Stimulated activated CD4-positive, alpha-beta T cell treated with anti-CD3 and anti-CD28 coated beads, Interleukin-2, amount 100 ng/mL, for 48 hours (primary cell): ENCODE measurements at regions not wholly inside any gene's neighbourhood (a gene's known extent, or its start where the extent isn't known, plus 50 kb on each side); places are given as distances from the start of the nearest gene placed in this dataset.
"Not testable (repeated sequence)": the region's sequence is repeated elsewhere in the genome, so short reads cannot be mapped to it uniquely, and the experiment has no call there.

ENCODE experiments used
- DNase-seq, 2 donors: peaks; one replicate each; pipeline ENCODE4 v3.0.0-alpha.2; 2020

GRCh38 chr11:134976551-134976950 is 564.5 kb upstream of the B3GAT1 start:
- DNase-seq = no peak

- no peak for DNase-seq
Observed at GRCh38 chr11:134975866-134976376, 563.9 kb upstream of the B3GAT1 start.

DNA sequence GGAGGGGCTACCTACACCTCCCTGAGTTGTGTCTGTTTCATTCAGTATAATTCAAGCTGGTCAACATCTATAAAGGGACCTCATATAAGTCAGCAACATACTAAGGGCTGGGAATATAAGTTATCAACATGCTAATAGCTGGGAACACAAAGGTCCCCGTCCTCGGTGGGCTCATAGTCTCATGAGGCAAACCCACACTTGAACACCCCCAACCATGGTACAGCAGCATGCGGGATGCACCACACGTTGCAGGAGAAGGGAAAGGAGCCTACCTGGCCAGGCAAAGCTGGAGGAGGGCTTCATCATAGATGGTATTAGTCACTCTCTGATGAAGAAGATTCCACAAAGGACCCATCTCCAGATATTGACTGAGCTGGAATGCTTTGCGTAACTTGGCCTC is 561.8 kb upstream of the B3GAT1 start:
- DNase-seq = no peak

DNA sequence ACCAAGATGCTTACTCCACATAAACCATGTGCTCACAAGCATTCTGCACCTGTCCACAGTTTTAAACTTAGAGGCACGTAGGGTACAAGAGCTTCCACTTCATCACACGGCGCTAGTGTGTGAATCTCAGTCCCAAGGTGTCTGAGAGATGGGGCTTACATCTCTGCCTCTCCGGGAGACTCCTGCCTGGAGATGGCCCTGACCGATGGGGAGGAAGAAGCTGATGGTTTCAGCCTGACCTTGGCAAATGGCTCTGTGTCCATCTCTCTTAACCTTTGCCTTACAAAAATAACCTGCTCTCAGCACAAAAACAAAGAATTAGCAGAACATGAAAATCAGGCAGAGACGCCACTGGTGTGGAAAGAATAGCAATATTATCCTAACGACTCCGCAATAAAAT is 559.3 kb upstream of the B3GAT1 start:
- DNase-seq = no peak

- no peak for DNase-seq
Observed at GRCh38 chr11:134967746-134968145, 555.7 kb upstream of the B3GAT1 start.

DNA sequence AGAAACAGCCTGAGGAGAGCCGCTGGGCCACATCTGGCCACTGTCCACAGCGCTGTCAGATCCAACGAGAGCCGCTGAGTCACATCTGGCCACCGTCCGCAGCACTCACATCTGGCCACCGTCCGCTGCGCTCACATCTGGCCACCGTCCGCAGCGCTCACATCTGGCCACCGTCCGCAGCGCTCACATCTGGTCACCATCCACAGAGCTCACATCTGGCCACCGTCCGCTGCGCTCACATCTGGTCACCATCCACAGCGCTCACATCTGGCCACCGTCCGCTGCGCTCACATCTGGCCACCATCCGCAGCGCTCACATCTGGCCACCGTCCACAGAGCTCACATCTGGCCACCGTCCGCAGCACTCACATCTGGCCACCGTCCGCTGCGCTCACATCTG is 549.3 kb upstream of the B3GAT1 start:
- not testable (repeated sequence) for DNase-seq

GRCh38 chr11:134958870-134959269 is 546.8 kb upstream of the B3GAT1 start:
- no peak for DNase-seq

- DNase-seq = no peak
Observed at GRCh38 chr11:134958336-134958640, 546.2 kb upstream of the B3GAT1 start.

DNA sequence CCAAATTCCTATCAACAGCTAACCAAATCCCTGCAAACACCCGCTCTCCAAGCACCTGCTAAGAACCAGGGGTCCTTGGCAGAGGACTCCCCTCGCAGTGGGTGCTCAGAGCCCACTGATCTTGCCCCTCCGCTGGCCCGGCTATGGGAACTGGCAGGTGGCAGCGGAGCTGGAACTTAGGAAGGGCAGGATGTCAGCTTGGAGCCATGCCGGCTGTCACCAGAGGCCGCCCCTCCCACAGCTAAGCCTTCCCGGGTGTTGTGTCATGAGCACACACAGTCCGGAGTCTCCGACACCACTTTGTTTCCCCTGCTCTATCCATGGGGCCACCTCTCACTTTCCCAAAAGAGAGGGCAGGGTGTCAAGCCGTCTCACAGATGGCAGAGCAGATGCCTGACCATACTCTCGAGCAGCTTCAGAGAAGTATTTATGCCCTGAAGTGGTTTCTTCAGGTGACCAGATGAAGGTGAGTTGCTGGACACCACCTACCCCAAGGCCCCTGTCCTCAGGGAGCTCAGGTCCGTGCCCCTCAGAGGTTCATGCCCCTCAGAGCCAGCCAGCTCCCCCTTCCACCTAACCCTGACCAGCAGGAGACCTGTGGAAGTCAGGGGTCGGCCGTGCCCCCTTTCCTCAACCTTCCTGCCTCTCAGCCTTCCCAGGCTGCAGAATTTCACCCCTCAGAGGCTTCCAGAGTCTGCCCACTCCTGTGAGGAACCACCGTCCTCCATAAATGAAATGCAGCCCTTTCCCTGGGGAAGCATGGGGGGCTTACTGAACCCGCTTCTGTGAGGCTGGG is 545.7 kb upstream of the B3GAT1 start:
- no peak for DNase-seq

DNA sequence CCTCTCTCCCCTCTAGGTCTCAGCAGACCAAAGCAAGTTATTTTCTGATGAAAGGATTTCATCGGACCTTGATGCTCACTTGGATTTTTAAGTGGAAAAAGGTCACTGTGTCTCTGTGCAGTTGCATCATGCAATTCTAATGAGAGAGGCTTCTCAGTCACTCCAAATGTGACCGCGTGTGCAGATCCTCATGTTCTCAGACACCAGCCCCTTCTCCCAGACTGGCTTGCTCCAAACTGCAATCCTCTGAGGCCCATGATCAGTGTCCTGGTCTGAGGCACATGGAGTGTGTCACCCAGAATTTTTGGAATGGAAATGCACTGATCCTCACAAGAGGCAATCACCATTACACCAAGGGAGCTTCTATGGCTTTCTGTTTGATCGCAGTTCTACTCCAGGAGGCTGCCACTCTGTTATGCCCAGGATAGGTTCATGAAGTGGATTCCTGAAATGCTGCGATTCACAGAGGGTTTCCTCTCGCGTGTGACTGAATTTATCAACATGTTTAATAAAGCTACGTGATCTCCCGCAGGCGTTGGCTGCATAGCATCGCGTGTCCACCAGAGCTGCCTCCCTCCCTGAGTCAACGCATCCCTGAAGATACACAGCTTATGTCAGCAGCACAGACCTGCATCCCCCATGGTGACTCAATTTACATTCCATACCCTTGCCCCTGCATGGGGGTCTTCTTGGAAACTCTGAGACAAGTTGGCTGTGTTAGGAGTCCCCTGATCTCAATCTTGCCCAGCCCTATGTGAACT is 544.6 kb upstream of the B3GAT1 start:
- DNase-seq = no peak

- DNase-seq = not testable (repeated sequence)
Observed at GRCh38 chr11:134955970-134956369, 543.9 kb upstream of the B3GAT1 start.

- DNase-seq = no peak
Observed at GRCh38 chr11:134955281-134955680, 543.2 kb upstream of the B3GAT1 start.

GRCh38 chr11:134954456-134954855 is 542.4 kb upstream of the B3GAT1 start:
- not testable (repeated sequence) for DNase-seq

GRCh38 chr11:134953417-134953970 is 541.5 kb upstream of the B3GAT1 start:
- DNase-seq = not testable (repeated sequence)

DNA sequence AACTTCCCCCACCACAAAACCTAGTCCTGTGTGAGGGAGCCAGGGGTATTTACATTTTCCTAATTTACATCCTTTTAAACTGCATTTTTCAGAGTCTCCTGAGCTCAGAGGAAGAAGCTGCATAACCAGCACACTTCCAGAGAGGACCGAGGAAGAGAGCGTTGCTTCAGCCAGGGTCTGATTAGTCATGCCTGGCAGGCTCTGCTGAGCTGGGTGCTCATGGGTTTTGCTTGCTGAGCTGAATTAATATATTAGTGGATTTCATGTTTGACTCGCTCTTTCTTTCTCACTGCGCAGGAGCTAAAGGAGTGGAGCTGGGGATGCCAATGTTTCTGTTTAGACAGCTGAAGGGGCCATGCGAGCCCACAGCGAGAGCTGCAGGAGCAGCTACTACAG is 539.3 kb upstream of the B3GAT1 start:
- no peak for DNase-seq

GRCh38 chr11:134950692-134951304 is 538.8 kb upstream of the B3GAT1 start:
- no peak for DNase-seq

DNA sequence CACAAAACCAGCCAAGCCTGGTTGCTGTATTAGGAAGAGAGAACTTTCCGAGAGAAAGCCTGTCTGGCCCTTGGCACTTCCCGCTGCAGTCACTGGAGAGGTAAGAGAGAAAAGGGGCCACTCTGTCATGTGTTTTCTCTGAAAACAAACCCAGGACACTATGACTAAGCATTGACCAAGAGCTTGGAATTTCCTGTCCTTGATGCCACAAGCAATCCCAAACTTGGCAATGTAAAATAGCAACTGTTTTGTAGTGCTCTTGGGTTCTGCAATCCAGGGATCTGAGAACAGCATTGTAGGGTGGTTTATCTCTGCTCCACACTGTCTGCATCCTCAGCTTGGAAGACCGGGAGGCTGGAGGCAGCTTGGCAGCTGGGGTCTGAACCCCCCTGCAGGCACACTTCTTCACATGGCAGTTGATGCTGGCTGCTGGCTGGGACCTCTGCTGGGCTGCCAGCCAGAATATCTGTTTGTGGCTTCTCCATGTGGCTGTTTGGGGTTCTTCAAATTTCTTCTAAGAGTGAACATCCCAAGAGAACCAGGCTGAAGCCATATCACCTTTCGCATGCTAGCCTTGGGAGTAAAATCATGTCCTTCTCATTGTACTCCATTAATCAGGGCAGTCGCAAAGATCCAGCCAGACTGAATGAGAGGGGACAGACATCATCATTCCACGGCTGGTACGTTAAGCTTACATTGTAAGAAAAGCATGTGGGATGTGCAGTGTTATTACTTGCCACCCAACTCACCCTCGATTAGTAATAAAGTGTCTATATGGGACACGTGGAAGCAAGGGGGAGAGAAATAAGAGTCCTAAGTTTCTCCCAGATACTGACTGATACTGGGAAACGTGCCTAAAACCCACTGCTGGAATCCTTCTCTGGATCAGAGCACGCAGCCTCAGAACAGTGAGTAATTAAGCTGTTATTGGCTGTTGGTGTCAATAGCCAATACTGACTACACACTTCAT is 537.4 kb upstream of the B3GAT1 start:
- no peak for DNase-seq

GRCh38 chr11:134947556-134947955 is 535.5 kb upstream of the B3GAT1 start:
- no peak for DNase-seq

DNA sequence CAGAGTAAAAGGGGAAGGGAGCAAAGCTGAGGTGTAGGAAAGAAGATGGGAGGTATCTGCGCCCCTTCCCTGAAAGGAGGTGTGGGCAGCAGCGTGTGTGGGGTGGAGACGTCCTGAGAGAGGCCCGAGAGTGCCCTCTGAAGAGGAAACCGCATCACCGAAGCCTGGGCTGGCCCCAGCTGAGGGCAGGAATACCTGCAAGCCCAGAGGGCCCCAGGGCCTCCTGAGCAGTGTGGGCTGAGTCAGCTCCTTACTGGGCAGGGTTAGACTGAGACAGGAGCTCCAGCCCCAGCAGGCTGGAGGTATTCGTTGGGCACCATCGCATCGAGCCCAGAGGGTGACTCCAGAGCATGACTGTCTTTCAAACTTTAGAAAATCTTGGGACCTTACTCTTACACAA is 534.0 kb upstream of the B3GAT1 start:
- DNase-seq = no peak

DNA sequence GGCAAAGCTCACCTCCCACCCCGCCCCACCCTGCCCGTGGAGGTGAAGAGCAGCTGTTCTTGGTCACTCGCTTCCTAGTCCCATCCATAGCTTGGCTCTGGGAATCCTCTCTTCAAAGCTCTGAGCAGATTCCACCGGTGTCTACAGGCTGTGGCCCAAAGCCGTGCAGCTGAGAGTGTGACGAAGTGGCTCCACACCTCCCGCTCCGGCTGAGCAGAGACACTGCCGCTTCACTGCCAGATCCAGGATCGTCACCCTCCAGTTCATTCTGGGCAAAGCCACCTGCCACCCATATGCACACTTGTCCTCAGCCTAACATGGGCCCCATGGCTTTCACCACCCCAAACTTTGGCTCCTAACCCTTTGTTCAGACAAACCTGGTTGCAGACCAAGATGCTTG is 532.9 kb upstream of the B3GAT1 start:
- DNase-seq = no peak

DNA sequence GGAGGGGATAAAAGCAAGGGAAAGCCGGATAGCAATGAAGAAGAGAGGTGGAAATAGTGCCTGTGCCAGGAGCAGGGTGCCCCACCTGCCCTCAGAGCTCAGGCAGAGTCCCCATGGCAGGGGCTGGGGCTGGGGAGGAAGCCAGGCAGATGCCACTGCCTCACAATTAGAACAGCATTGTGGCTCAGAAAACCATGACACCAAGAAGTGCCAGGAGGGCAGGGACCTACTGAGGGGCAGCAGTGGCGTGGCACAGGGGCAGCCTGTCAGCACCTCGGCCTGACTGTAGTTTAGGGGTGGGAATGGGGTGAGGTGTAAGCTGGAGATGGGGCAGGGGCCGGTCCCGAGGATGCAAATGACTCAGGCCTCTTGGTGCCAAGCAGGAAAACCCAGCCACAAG is 532.1 kb upstream of the B3GAT1 start:
- no peak for DNase-seq

DNA sequence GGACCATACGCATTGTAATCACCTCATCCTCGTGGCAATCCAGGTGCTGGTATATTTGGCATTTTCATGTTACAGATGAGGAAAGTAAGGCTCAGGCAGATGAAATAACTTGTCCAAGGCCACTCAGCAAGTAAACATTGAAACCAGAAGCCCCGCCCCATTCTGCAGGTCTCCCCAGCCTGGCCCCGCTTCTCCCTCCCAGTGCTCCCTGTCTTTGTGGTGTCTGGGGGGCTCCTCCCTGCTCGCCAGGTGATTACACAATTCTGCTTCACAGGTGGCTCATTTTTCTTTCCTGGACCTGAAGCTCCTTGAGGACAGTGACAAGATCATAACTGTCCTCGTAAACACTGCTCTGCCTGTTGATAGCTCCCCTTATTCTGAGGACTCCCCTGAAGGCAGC is 531.5 kb upstream of the B3GAT1 start:
- no peak for DNase-seq
